IPS-NIHi11 (cell line): ENCODE measurements at regions not wholly inside any gene's neighbourhood (a gene's known extent, or its start where the extent isn't known, plus 50 kb on each side); places are given as distances from the start of the nearest gene placed in this dataset.
"Not testable (repeated sequence)": the region's sequence is repeated elsewhere in the genome, so short reads cannot be mapped to it uniquely, and the experiment has no call there.

Experiments
- DNase-seq: peaks from one replicate; pipeline ENCODE4 v3.0.0; 2012; ENCODE audit warnings: mixed read lengths, low spot score

- no peak for DNase-seq
Observed at GRCh38 chr6:120805276-120805675, 529.0 kb downstream of the TBC1D32 start.

- no peak for DNase-seq
Observed at GRCh38 chr6:120804612-120805011, 529.7 kb downstream of the TBC1D32 start.

GRCh38 chr6:120786682-120787081 is 547.6 kb downstream of the TBC1D32 start:
- no peak for DNase-seq

- DNase-seq = no peak
Observed at GRCh38 chr6:120786256-120786655, 548.0 kb downstream of the TBC1D32 start.

GRCh38 chr6:120785459-120786086 is 548.7 kb downstream of the TBC1D32 start:
- no peak for DNase-seq

GRCh38 chr6:120779441-120779840 is 554.8 kb downstream of the TBC1D32 start:
- DNase-seq = no peak

- DNase-seq = no peak
Observed at GRCh38 chr6:120775698-120776097, 558.6 kb downstream of the TBC1D32 start.

- no peak for DNase-seq
Observed at GRCh38 chr6:120774275-120774674, 560.0 kb downstream of the TBC1D32 start.

GRCh38 chr6:120771019-120771418 is 563.3 kb downstream of the TBC1D32 start:
- DNase-seq = no peak

GRCh38 chr6:120764312-120764711 is 570.0 kb downstream of the TBC1D32 start:
- peak; percentile 19 for DNase-seq

GRCh38 chr6:120759570-120759969 is 574.7 kb downstream of the TBC1D32 start:
- no peak for DNase-seq

GRCh38 chr6:120748574-120748973 is 585.7 kb downstream of the TBC1D32 start:
- not testable (repeated sequence) for DNase-seq

GRCh38 chr6:120736740-120737139 is 597.5 kb downstream of the TBC1D32 start:
- no peak for DNase-seq

- no peak for DNase-seq
Observed at GRCh38 chr6:120735641-120736040, 598.6 kb downstream of the TBC1D32 start.

GRCh38 chr6:120711255-120711654 is 623.0 kb downstream of the TBC1D32 start:
- DNase-seq = no peak

- DNase-seq = no peak
Observed at GRCh38 chr6:120700001-120700400, 634.3 kb downstream of the TBC1D32 start.

- no peak for DNase-seq
Observed at GRCh38 chr6:120686492-120686891, 647.8 kb downstream of the TBC1D32 start.

GRCh38 chr6:120682145-120682544 is 652.1 kb downstream of the TBC1D32 start:
- no peak for DNase-seq

GRCh38 chr6:120681204-120681603 is 653.1 kb downstream of the TBC1D32 start:
- no peak for DNase-seq

GRCh38 chr6:120675886-120676285 is 658.4 kb downstream of the TBC1D32 start:
- DNase-seq = no peak

GRCh38 chr6:120671519-120671918 is 662.8 kb downstream of the TBC1D32 start:
- peak; percentile 24 for DNase-seq

- DNase-seq = no peak
Observed at GRCh38 chr6:120652506-120652905, 681.8 kb downstream of the TBC1D32 start.

- DNase-seq = no peak
Observed at GRCh38 chr6:120648713-120649112, 685.6 kb downstream of the TBC1D32 start.

GRCh38 chr6:120646101-120646500 is 688.2 kb downstream of the TBC1D32 start:
- DNase-seq = no peak
